ENCODE measurements at regions not wholly inside any gene's neighbourhood (a gene's known extent, or its start where the extent isn't known, plus 50 kb on each side); places are given as distances from the start of the nearest gene placed in this dataset.
"Not testable (repeated sequence)": the region's sequence is repeated elsewhere in the genome, so short reads cannot be mapped to it uniquely, and the experiment has no call there.

DNA sequence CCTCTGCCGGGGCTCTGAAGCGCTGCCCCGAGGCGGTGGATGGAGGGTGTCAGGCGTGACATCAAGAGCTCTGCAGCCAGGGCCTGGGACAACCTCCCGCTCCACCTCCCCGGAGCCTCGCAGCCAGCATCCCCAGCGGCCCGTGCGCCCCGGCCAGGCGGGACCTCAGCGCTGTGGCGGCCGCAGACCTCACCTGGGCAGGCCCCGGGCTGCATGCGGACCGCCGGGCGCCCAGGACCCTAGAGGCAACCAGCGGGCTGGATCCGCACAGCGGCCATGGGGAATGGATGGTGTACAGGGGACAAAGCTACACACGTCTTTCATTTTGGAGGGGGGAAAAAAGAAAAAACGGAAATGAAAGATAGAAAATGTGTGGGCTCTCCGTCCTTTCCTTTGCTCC lies 987.5 kb downstream of the TUBA3C start:
- CTCF ChIA-PET; BruUV-seq (replicated peaks); POLR2A ChIA-PET: not testable (repeated sequence)

More for the DNA sequence above, 987.5 kb downstream of the TUBA3C start:
- DNase-seq (ENCODE audit: low read depth, low spot score); H3K4me3 ChIP-seq (ENCODE audit: low read depth in 2 of 2, low read length in 2 of 2); H3K4me1 ChIP-seq (ENCODE audit: control insufficient read depth, insufficient read depth, low read length); H3K27me3 ChIP-seq (ENCODE audit: control insufficient read depth, insufficient read depth, low read length); intact Hi-C loops (cut with micrococcal nuclease; ENCODE audit: unreplicated experiment); in situ Hi-C loops (cut with HindIII; ENCODE audit: low pct_unique_long_range_greater_than_20kb, low sequenced_read_pairs); H3K9me3 ChIP-seq (ENCODE audit: control insufficient read depth, insufficient read depth, low read depth, low read length); H3K27ac ChIP-seq (ENCODE audit: low read length); ATAC-seq; H3K36me3 ChIP-seq (ENCODE audit: control insufficient read depth, insufficient read depth, low read length): not testable (repeated sequence)
